UCSD-AML1 (cell line): ENCODE measurements at regions not wholly inside any gene's neighbourhood (a gene's known extent, or its start where the extent isn't known, plus 50 kb on each side); places are given as distances from the start of the nearest gene placed in this dataset.

ENCODE experiments used
- DNase-seq: peaks from one replicate; lab custom pipeline; 2025; ENCODE audit not compliant: unreplicated experiment; lab: John Stamatoyannopoulos, UW

DNA sequence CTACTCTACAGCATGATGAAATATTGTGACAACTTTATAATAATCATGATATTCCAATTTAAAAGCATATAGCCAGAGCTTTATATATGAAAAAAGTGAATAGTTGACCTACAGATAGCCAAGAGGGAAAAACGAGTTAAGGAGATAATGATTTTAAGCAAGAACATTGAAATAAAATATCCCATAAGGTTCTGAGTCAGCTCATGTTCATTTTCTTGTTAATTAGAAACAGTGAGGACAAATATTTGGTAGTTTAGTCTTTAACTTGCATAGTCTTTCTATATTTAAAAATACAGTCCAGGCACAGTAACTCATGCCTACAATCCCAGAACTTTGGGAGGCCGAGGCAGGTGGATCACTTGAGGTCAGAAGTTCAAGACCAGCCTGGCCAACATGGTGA lies 55.8 kb upstream of the CDH6 start:
- no peak for DNase-seq

GRCh38 chr5:31135542-31135941 lies 57.9 kb upstream of the CDH6 start:
- no peak for DNase-seq

DNA sequence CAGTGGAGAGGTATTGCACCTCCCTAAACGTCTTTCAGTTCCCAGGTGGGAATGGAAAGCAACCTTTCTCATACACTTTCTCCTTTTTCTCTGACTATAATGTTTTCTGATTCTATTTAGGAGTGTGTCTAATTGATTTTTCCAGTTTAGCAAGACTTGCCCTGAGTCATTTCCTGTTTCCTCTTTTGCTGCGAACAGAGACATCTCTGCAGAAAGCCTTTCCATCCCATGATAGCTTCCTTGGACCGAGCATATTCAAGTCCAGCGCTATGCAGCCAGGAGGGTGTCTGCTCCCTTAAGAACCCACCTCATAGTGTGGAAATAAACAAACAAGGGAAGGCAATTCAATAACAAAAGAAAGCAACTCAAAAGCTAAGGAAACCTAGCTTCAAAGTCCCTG lies 60.0 kb upstream of the CDH6 start:
- no peak for DNase-seq

GRCh38 chr5:31131381-31131891 lies 62.0 kb upstream of the CDH6 start:
- DNase-seq: no peak

GRCh38 chr5:31130676-31131075 lies 62.8 kb upstream of the CDH6 start:
- no peak for DNase-seq

- DNase-seq: no peak
Measured at GRCh38 chr5:31124651-31125305, 68.7 kb upstream of the CDH6 start.

DNA sequence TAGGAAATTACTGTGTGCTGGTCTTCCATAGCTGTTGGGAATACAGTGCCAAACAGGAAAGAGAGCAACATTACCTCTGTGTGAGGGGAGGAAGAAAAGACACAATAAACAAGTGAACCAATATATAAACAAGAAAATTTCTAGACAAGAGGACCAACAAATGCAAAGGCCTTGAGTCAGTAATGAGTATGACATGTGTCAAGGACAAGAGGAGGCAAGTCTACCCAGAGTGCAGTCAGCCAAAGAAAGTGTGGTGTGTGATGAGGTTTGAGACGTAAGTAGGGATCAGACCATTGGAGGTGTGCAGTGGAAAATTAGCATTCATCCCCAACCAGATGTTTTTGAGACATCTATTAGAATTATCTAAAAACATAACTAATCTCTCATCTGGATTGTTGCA lies 69.5 kb upstream of the CDH6 start:
- DNase-seq: no peak

DNA sequence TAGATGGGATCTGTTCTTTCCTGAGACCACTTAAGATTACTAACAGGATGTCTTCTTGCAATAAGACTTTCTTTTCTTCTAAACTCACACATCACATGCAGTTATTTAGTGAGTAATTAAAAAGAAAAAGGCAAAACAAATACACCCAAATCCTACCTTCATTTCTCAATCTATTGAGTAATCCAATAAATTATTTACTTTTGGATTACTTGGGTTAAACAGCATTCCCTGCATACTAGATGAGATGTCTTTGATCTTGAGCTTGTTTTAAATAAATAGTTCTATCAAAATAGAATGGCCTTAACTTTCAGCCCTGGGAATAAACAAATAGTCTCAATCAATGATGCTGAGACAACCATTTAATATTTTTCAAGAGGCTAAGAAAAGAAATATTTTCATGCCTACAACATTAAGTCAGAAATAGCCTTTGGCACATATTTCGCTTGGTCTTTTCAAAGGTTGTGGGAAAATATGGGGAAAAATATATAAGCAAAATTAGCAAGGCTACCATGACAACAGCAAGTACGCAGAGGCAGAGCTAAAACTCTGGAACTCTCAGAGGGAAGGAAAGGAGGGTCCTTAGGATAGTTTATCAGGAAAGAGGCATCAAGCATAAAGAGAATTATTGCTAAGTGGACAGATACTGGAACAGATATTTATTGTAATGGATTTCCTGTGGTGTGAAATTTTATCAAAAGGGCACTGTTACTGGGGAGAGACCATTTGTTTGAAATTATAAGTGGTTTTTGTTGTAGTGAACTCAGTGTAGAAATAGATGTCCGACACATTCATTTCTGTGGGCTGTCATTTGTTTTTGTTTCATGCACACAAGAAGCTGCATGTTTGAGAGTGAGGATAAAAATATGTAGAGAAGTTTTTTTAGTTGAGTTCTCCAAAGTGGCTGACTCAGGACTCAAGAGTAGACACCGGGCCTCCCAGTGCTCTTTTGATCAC lies 70.2 kb upstream of the CDH6 start:
- DNase-seq: no peak

DNA sequence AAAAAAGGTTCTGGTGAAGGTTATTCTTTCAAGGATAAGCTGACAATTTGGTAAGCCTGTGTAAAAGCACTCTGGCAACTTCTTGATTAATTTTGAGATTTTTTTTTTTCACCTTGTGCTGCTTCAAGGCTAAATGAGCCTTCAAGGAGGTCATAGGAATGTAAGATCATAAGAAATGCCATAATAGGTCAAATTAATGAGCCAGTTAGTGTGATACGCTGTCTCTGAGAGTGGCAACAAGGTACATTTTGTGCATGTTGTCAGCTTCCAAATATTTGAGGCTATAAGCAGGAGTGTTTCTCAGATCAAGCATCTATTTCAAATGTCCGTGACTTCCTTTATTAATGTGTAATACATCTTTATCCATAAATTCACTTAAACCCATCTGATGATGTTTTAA lies 72.3 kb upstream of the CDH6 start:
- DNase-seq: no peak

DNA sequence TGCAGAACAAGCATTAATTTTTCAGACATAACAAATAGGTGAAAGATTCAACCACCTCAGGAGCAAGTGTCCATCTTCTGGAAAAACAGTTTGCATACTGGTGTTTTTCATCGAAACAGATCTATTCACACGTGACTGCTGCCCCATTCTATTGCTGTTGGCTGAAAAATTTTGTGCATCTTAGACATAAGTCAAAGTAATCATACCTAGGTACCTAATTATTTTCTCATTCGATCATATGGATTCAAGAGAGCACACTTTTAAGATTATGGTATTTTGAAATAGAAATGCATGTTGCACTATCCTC lies 72.9 kb upstream of the CDH6 start:
- no peak for DNase-seq

GRCh38 chr5:31119938-31120641 lies 73.4 kb upstream of the CDH6 start:
- no peak for DNase-seq

DNA sequence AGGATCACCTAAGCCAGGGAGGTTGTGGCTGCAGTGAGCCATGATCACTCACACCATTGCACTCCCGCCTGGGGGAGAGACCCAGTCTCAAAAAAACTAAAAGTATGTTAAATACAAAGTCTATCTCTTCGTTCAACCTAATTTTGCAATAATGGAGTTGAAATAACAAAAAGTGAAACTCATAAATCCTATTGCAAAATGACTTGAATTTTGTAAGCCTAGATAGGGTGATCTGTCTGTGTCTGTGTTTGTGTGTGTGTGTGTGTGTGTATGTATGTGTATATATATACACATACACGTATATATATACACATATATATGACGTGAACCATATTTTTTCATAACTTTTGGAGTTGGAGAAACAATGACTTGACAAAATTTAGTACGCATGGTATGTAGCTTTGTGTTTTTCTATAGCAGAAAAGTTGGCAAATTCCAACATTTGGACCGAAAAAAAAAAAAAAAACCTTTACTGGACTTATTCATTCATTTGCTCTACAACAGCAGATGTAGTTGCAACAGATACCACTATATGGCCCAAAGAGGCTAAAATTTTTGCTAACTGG lies 76.9 kb upstream of the CDH6 start:
- no peak for DNase-seq

- DNase-seq: no peak
Measured at GRCh38 chr5:31114817-31115216, 78.7 kb upstream of the CDH6 start.

- no peak for DNase-seq
Measured at GRCh38 chr5:31113666-31114350, 79.7 kb upstream of the CDH6 start.

- no peak for DNase-seq
Measured at GRCh38 chr5:31113101-31113500, 80.4 kb upstream of the CDH6 start.

DNA sequence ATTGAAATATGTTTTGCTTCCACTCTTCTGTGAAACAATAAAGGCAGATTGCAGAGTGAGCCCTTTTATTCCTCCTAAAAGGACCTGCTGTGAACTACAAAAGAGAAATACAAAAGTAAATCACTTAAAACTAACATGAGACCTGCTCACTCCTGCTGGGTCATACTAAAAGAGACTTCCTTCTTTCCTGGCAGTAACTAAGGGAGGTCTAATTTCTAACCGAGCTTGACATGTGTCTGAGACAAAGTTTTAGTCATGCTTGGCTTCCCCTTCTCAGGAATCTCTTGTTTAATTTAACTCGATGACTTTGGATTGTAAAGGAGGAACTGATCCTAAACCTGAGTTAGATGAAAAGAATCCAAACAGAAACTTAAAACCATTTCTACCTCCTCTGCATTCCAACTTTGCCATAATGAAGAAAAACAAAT lies 86.4 kb upstream of the CDH6 start:
- no peak for DNase-seq

GRCh38 chr5:31106691-31107090 lies 86.8 kb upstream of the CDH6 start:
- DNase-seq: no peak

DNA sequence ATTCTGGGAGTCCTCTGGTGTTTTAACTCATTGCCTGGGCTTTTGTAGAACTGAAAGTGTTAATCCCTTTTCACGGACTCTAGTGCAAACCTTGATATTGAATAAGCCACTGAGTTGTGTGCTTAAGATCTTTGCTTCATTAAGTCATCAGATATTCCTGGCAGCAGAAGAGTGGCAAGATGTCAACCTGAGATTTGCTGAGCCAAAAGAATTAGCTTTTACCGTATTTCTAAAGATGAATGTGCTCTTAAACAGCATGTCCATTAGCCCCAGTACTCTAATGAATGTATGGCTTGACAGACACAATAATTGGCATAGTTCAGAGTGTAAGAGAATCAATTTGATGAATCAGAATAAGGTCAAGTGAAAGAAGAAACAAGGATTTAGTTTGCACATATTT lies 87.2 kb upstream of the CDH6 start:
- DNase-seq: no peak

DNA sequence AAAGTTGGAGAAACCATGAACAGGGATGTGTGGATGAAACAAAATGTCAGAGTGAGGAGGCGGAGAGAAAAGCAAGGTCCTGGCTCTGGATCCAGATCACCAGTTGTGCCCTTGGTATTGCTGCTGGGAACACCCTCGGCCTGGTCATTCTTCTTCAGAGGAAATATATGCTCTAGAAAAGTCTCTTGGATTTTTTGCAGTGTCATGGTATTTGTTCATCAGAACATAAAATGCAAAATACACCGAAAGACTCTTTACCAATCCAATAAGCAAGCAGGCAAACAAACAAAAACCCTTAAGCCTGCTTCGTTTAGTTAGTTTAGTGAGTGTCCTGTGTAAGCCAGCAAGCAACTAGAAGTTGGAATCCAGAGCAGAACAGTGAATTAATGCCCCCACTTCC lies 88.7 kb upstream of the CDH6 start:
- no peak for DNase-seq

- no peak for DNase-seq
Measured at GRCh38 chr5:31100781-31101310, 92.6 kb upstream of the CDH6 start.
